Activated CD8-positive, alpha-beta memory T cell treated with anti-CD3 and anti-CD28 coated beads, Interleukin-2, amount 50 U/mL, for 1 hour (primary cell): ENCODE measurements at regions not wholly inside any gene's neighbourhood (a gene's known extent, or its start where the extent isn't known, plus 50 kb on each side); places are given as distances from the start of the nearest gene placed in this dataset.
"Not testable (repeated sequence)": the region's sequence is repeated elsewhere in the genome, so short reads cannot be mapped to it uniquely, and the experiment has no call there.

ENCODE experiments used
- DNase-seq: peaks from one replicate; pipeline ENCODE4 v3.0.0-alpha.2; 2020; ENCODE audit errors: extremely low read depth

GRCh38 chr1:182260516-182260915 is 131.1 kb downstream of the GLUL start:
- DNase-seq, result no peak

- no peak for DNase-seq
Observed at GRCh38 chr1:182259968-182260367, 131.6 kb downstream of the GLUL start.

- peak; percentile 25 for DNase-seq
Observed at GRCh38 chr1:182259229-182259872, 132.2 kb downstream of the GLUL start.

- DNase-seq, result no peak
Observed at GRCh38 chr1:182257369-182258063, 134.1 kb downstream of the GLUL start.

GRCh38 chr1:182256931-182257330 is 134.7 kb downstream of the GLUL start:
- DNase-seq, result no peak

GRCh38 chr1:182255494-182255893 is 136.1 kb downstream of the GLUL start:
- DNase-seq, result no peak

- no peak for DNase-seq
Observed at GRCh38 chr1:182253319-182253860, 138.2 kb downstream of the GLUL start.

GRCh38 chr1:182251561-182251960 is 140.0 kb downstream of the GLUL start:
- no peak for DNase-seq

- DNase-seq, result no peak
Observed at GRCh38 chr1:182249201-182249676, 142.4 kb downstream of the GLUL start.

- DNase-seq, result no peak
Observed at GRCh38 chr1:182248721-182249120, 142.9 kb downstream of the GLUL start.

GRCh38 chr1:182247813-182248212 is 143.8 kb downstream of the GLUL start:
- not testable (repeated sequence) for DNase-seq

GRCh38 chr1:182246783-182247182 is 144.8 kb downstream of the GLUL start:
- no peak for DNase-seq

- DNase-seq, result no peak
Observed at GRCh38 chr1:182245040-182245439, 146.6 kb downstream of the GLUL start.

GRCh38 chr1:182244451-182244850 is 147.1 kb downstream of the GLUL start:
- DNase-seq, result no peak

- DNase-seq, result no peak
Observed at GRCh38 chr1:182242641-182243040, 148.9 kb downstream of the GLUL start.

GRCh38 chr1:182240085-182240484 is 151.5 kb downstream of the GLUL start:
- no peak for DNase-seq

GRCh38 chr1:182238421-182238820 is 153.2 kb downstream of the GLUL start:
- no peak for DNase-seq

- DNase-seq, result no peak
Observed at GRCh38 chr1:182237329-182237728, 154.3 kb downstream of the GLUL start.

GRCh38 chr1:182236651-182237077 is 154.9 kb downstream of the GLUL start:
- no peak for DNase-seq

- DNase-seq, result no peak
Observed at GRCh38 chr1:182235952-182236650, 155.5 kb downstream of the GLUL start.

GRCh38 chr1:182235604-182235951 is 156.0 kb downstream of the GLUL start:
- no peak for DNase-seq

GRCh38 chr1:182229921-182230491 is 161.6 kb downstream of the GLUL start:
- no peak for DNase-seq
